Stimulated activated CD4-positive, alpha-beta T cell treated with anti-CD3 and anti-CD28 coated beads, TNF-alpha, amount 100 ng/mL, for 1 hour (primary cell): ENCODE measurements at regions not wholly inside any gene's neighbourhood (a gene's known extent, or its start where the extent isn't known, plus 50 kb on each side); places are given as distances from the start of the nearest gene placed in this dataset.
"Not testable (repeated sequence)": the region's sequence is repeated elsewhere in the genome, so short reads cannot be mapped to it uniquely, and the experiment has no call there.

Experiments used
- DNase-seq, 3 donors: peaks; one replicate each; pipeline ENCODE4 v3.0.0-alpha.2; 2020; ENCODE audit warnings: low read depth in 3 of 3, low spot score in 1 of 3

- no peak for DNase-seq
These were observed 157.7 kb upstream of the TNRC6C start for GRCh38 chr17:77800816-77801215.

GRCh38 chr17:77801545-77802332, 156.8 kb upstream of the TNRC6C start:
- DNase-seq: no peak

GRCh38 chr17:77802333-77802615, 156.2 kb upstream of the TNRC6C start:
- DNase-seq: no peak

GRCh38 chr17:77802811-77803220, 155.7 kb upstream of the TNRC6C start:
- no peak for DNase-seq

- no peak for DNase-seq
These were observed 154.8 kb upstream of the TNRC6C start for GRCh38 chr17:77803726-77804125.

- DNase-seq: no peak
These were observed 153.6 kb upstream of the TNRC6C start for GRCh38 chr17:77804796-77805426.

- DNase-seq: not testable (repeated sequence)
These were observed 152.5 kb upstream of the TNRC6C start for GRCh38 chr17:77805970-77806369.

- DNase-seq: no peak
These were observed 151.3 kb upstream of the TNRC6C start for GRCh38 chr17:77807051-77807745.

- no peak for DNase-seq
These were observed 150.6 kb upstream of the TNRC6C start for GRCh38 chr17:77807746-77808441.

GRCh38 chr17:77808686-77809425, 149.6 kb upstream of the TNRC6C start:
- no peak for DNase-seq

- no peak for DNase-seq
These were observed 148.7 kb upstream of the TNRC6C start for GRCh38 chr17:77809814-77810213.

- DNase-seq: no peak
These were observed 148.0 kb upstream of the TNRC6C start for GRCh38 chr17:77810536-77810935.

- DNase-seq: no peak
These were observed 147.0 kb upstream of the TNRC6C start for GRCh38 chr17:77811521-77811920.

GRCh38 chr17:77814091-77814772, 144.3 kb upstream of the TNRC6C start:
- DNase-seq: no peak

- no peak for DNase-seq
These were observed 143.2 kb upstream of the TNRC6C start for GRCh38 chr17:77815127-77815905.

GRCh38 chr17:77817953-77818352, 140.6 kb upstream of the TNRC6C start:
- DNase-seq: no peak

- DNase-seq: no peak
These were observed 139.0 kb upstream of the TNRC6C start for GRCh38 chr17:77819497-77819896.

- no peak for DNase-seq
These were observed 137.4 kb upstream of the TNRC6C start for GRCh38 chr17:77821114-77821513.

- no peak for DNase-seq
These were observed 136.0 kb upstream of the TNRC6C start for GRCh38 chr17:77822302-77823030.
